Neural cell (in vitro differentiated cells): ENCODE measurements at regions not wholly inside any gene's neighbourhood (a gene's known extent, or its start where the extent isn't known, plus 50 kb on each side); places are given as distances from the start of the nearest gene placed in this dataset.

Experiments
- H2AFZ ChIP-seq: fragments of 200-600, 300-800 bp; sonication (generic), shearing (Covaris generic); 2 replicates; pipeline ENCODE4 v1.6.0; 2014; ENCODE audit warnings: low read depth, mild to moderate bottlenecking, antibody characterized with exemption, low read length, moderate library complexity
- H3F3A ChIP-seq: fragments of 200-600 bp; shearing (Covaris generic); 2 replicates; pipeline ENCODE4 v1.6.1; 2016; ENCODE audit warnings: mild to moderate bottlenecking, moderate library complexity, mixed read lengths, antibody characterized with exemption, low read length; ENCODE audit not compliant: insufficient read depth, poor library complexity, severe bottlenecking
- H3K27ac ChIP-seq: fragments of 200-600, 300-800 bp; sonication (generic), shearing (Covaris generic); 2 replicates; pipeline ENCODE4 v1.5.1; 2014; ENCODE audit warnings: mild to moderate bottlenecking, low read length, moderate library complexity
- H3K27me3 ChIP-seq: fragments of 300-800, 200-600 bp; sonication (generic), shearing (Covaris generic); 2 replicates; pipeline ENCODE4 v1.6.0; 2014; ENCODE audit warnings: mild to moderate bottlenecking, low read depth, low read length, moderate library complexity; ENCODE audit not compliant: insufficient read depth
- H3K36me3 ChIP-seq: fragments of 300-800, 200-600 bp; sonication (generic), shearing (Covaris generic); 2 replicates; pipeline ENCODE4 v1.5.1; 2014; ENCODE audit warnings: mild to moderate bottlenecking, antibody characterized with exemption, low read length, moderate library complexity; ENCODE audit not compliant: insufficient read depth
- H3K4me2 ChIP-seq: fragments of 300-800, 200-600 bp; sonication (generic), shearing (Covaris generic); 2 replicates; pipeline ENCODE4 v1.6.0; 2014; ENCODE audit warnings: mild to moderate bottlenecking, low read length
- H3K4me3 ChIP-seq: fragments of 300-800, 200-600 bp; sonication (generic), shearing (Covaris generic); 2 replicates; pipeline ENCODE4 v1.5.1; 2014; ENCODE audit warnings: mild to moderate bottlenecking, low read length, moderate library complexity
- H3K79me2 ChIP-seq: fragments of 200-600 bp; shearing (Covaris generic); replicated peaks from 2 replicates; pipeline ENCODE4 v1.6.0; 2014; ENCODE audit warnings: mild to moderate bottlenecking, low read length, moderate library complexity; ENCODE audit not compliant: insufficient read depth
- H3K9ac ChIP-seq: fragments of 300-800, 200-600 bp; sonication (generic), shearing (Covaris generic); 2 replicates; pipeline ENCODE4 v1.6.1; 2016; ENCODE audit warnings: mild to moderate bottlenecking, low read length, mixed read lengths
- H3K9me2 ChIP-seq: fragments of 200-600 bp; shearing (Covaris generic); 2 replicates; pipeline ENCODE4 v1.6.1; 2016; ENCODE audit warnings: mild to moderate bottlenecking, low read length, mixed read lengths; ENCODE audit not compliant: insufficient read depth
- H3K9me3 ChIP-seq: fragments of 200-600, 300-800 bp; sonication (generic), shearing (Covaris generic); 2 replicates; pipeline ENCODE4 v1.6.1; 2016; ENCODE audit warnings: mild to moderate bottlenecking, mixed run types, low read length, moderate library complexity, mixed read lengths
- H4K20me1 ChIP-seq: fragments of 200-600 bp; shearing (Covaris generic); 2 replicates; pipeline ENCODE4 v1.6.1; 2016; ENCODE audit warnings: mild to moderate bottlenecking, mixed run types; ENCODE audit not compliant: insufficient read depth
- EP300 ChIP-seq: fragments of 450-650 bp; conservative IDR thresholded peaks from 2 replicates; pipeline ENCODE4 v1.6.1; 2014; ENCODE audit warnings: antibody characterized with exemption, mild to moderate bottlenecking, moderate library complexity; ENCODE audit not compliant: poor library complexity, severe bottlenecking
- EZH2 ChIP-seq: fragments of 200-600, 300-800 bp; shearing (Covaris generic), sonication (generic); IDR thresholded peaks from 2 replicates; pipeline ENCODE4 v1.6.1; 2014; ENCODE audit warnings: antibody characterized with exemption, low read length, borderline replicate concordance, mild to moderate bottlenecking; ENCODE audit not compliant: insufficient read depth, poor library complexity, severe bottlenecking
- MXI1 ChIP-seq: fragments of 450-650 bp; conservative IDR thresholded peaks from 2 replicates; pipeline ENCODE4 v1.6.1; 2014; ENCODE audit warnings: antibody characterized with exemption, mild to moderate bottlenecking; ENCODE audit not compliant: poor library complexity, severe bottlenecking
- POLR2AphosphoS5 ChIP-seq: IDR thresholded peaks from 2 replicates; pipeline ENCODE4 v1.6.1; 2012
- RAD21 ChIP-seq: fragments of 450-650 bp; conservative IDR thresholded peaks from 2 replicates; pipeline ENCODE4 v1.6.1; 2014; ENCODE audit warnings: antibody characterized with exemption, mild to moderate bottlenecking, moderate library complexity
- SMC3 ChIP-seq: fragments of 450-650 bp; conservative IDR thresholded peaks from 2 replicates; pipeline ENCODE4 v1.6.1; 2014; ENCODE audit warnings: antibody characterized with exemption, mild to moderate bottlenecking, moderate library complexity; ENCODE audit not compliant: poor library complexity
- TAF1 ChIP-seq: IDR thresholded peaks from 2 replicates; pipeline ENCODE4 v1.6.1; 2012; ENCODE audit warnings: low read depth
- TF ChIP-seq, protein P1 (sequence below): fragments of 450-650 bp; IDR thresholded peaks from 2 replicates; pipeline ENCODE4 v1.5.1; 2014; ENCODE audit warnings: antibody characterized with exemption, mild to moderate bottlenecking, moderate library complexity; ENCODE audit not compliant: poor library complexity, severe bottlenecking
- TF ChIP-seq, protein P2 (sequence below): IDR thresholded peaks from 2 replicates; pipeline ENCODE4 v1.6.1; 2012; ENCODE audit warnings: borderline replicate concordance

DNA sequence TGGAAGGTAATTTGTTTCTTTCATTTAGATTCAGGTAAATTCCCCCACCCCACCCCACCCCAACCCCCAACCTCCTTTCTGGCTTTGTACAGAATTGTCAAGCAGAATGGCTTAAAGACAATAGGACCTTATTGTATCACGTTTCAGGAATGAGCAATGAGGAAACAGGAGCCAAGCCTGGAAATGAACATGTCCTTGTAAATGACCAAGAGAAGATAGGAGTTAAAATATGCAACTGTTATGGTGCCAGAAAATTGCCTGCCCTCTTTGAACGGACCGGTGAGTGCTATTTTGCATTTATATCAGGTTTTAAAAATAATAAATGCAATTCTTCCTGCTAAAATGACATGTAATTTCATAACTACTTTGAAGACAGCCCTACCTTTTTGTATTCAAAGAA is 141.6 kb upstream of the PELI2 start:
- Histone ChIP-seq H3K4me3 (no peak overlapping the region), H3K79me2 (no peaks in the 10 kb centered on the region), H3K9me3 (no peaks in the 10 kb centered on the region), H3K4me2 (no peak overlapping the region), H4K20me1 (no peaks in the 10 kb centered on the region), H3K9me2 (no peaks in the 10 kb centered on the region), H3K27ac (no peak overlapping the region), H2AFZ (no peak overlapping the region), H3K36me3 (no peaks in the 10 kb centered on the region), H3F3A (no peaks in the 10 kb centered on the region), H3K27me3 (no peaks in the 10 kb centered on the region), H3K9ac (no peak overlapping the region)
- no peak for TF ChIP-seq EZH2

DNA sequence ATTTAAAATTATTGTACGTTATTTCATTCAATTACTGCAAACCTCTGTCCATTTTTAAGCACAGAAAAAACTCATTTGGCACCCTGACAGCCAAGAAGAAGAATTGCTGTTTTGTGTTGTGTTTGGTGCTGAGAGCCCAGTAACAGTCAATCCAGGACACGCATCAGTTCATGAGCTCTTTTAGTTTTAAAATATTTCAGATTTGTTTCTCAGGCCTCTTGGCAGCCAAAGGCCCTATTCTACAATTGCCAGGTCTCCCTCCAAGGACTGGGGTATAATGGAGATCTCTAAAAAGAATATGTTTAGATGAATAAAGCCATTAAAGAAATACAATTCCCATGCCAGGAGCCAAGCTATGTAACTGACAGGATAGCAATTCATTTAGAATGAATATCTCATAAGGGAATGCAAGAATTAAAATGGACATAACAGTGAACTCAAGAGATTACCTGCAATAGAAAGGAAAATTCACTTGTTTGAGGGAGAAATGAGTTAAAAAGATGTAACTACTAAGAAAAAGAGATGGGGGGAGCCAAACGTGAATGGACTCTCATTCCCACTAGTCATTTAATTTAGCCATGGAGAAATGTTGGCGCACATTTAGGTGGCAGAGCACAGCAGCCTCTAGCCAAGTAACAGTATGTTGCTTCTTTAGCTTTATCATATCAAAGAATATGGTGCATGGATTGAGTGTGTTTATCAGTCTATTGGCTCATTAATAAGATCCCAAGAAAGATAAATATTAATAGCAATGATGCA is 140.6 kb upstream of the PELI2 start:
- Histone ChIP-seq H4K20me1 (no peaks in the 10 kb centered on the region), H3K36me3 (no peaks in the 10 kb centered on the region), H2AFZ (no peak overlapping the region), H3K4me3 (no peak overlapping the region), H3K27ac (no peak overlapping the region), H3K9me2 (no peaks in the 10 kb centered on the region), H3K9me3 (no peaks in the 10 kb centered on the region), H3K27me3 (no peaks in the 10 kb centered on the region), H3K79me2 (no peaks in the 10 kb centered on the region), H3K4me2 (no peak overlapping the region), H3K9ac (no peak overlapping the region), H3F3A (no peaks in the 10 kb centered on the region)
- no peak for TF ChIP-seq POLR2AphosphoS5

DNA sequence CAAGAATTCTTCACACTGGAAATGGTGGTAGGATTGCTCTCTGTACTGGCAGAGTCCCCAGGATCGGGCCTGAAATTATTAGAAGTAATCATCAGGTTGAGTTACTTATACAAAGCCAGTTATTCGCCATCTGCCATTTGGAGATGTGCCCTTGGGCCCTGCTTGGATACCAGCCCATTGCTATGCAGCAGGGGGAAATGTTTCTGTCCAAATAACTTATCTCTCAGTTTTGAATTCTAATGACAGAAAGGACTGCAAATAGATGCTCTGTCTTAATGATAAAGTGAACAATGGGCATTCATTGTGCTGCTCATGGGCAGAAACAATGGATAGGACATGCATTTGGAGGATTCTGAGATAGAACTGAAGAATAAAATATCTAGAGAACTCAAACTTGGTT is 139.1 kb upstream of the PELI2 start:
- no peak for TF ChIP-seq EP300
- Histone ChIP-seq H4K20me1 (no peaks in the 10 kb centered on the region), H3K36me3 (no peaks in the 10 kb centered on the region), H3K79me2 (no peaks in the 10 kb centered on the region), H3K4me3 (no peak overlapping the region), H3K4me2 (no peak overlapping the region), H2AFZ (no peak overlapping the region), H3F3A (no peaks in the 10 kb centered on the region), H3K27ac (no peak overlapping the region), H3K27me3 (no peaks in the 10 kb centered on the region), H3K9ac (no peak overlapping the region), H3K9me2 (no peaks in the 10 kb centered on the region), H3K9me3 (no peaks in the 10 kb centered on the region)

DNA sequence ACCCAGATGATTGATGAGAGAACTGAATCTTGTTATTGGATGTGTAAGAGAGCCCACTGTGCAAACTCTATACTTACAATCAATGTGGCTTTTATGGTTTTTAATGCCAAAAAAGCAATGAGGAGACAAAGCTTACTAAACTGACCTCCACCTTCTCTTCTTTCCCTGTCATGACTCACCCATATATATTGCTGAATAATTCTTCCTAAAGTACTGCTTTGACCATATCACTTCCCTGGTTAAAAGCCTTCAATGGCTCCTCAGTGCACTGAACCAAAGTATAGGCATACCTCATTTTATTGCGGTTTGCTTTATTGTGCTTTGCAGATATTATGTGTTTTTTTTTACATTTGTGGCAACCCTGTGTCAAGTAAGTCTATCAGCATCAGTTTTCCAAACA is 138.4 kb upstream of the PELI2 start:
- Histone ChIP-seq H2AFZ (no peak overlapping the region), H3K9ac (no peak overlapping the region), H3K27me3 (no peaks in the 10 kb centered on the region), H4K20me1 (no peaks in the 10 kb centered on the region), H3K4me3 (no peak overlapping the region), H3K36me3 (no peaks in the 10 kb centered on the region), H3K4me2 (no peak overlapping the region), H3K79me2 (no peaks in the 10 kb centered on the region), H3K9me2 (no peaks in the 10 kb centered on the region), H3K27ac (no peak overlapping the region), H3F3A (no peaks in the 10 kb centered on the region), H3K9me3 (no peaks in the 10 kb centered on the region)
- no peak for TF ChIP-seq EP300

DNA sequence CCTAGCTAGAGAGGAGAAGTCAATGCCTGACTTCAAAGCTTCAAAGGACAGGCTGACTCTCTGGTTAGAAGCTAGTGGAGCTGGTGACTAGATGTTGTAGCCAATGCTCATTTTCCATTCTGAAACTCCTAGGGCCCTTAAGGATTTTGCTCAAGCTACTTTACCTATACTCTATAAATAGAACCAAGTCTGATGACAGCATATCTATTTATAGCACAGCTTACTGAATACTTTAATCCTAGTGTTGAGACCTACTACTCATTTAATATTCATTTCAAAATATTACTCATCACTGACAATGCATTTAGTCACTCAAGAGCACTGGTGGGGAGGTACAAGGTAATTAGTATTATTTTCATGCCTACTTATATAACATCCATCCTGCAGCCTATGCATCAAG is 137.2 kb upstream of the PELI2 start:
- Histone ChIP-seq H3K4me3 (no peak overlapping the region), H3K27me3 (no peaks in the 10 kb centered on the region), H3K9me2 (no peaks in the 10 kb centered on the region), H3K27ac (no peak overlapping the region), H3K9me3 (no peaks in the 10 kb centered on the region), H3K9ac (no peak overlapping the region), H3K79me2 (no peaks in the 10 kb centered on the region), H4K20me1 (no peaks in the 10 kb centered on the region), H3K4me2 (no peak overlapping the region), H2AFZ (no peak overlapping the region), H3F3A (no peaks in the 10 kb centered on the region), H3K36me3 (no peaks in the 10 kb centered on the region)
- no peak for TF ChIP-seq SMC3
- TF ChIP-seq, protein P1, sequence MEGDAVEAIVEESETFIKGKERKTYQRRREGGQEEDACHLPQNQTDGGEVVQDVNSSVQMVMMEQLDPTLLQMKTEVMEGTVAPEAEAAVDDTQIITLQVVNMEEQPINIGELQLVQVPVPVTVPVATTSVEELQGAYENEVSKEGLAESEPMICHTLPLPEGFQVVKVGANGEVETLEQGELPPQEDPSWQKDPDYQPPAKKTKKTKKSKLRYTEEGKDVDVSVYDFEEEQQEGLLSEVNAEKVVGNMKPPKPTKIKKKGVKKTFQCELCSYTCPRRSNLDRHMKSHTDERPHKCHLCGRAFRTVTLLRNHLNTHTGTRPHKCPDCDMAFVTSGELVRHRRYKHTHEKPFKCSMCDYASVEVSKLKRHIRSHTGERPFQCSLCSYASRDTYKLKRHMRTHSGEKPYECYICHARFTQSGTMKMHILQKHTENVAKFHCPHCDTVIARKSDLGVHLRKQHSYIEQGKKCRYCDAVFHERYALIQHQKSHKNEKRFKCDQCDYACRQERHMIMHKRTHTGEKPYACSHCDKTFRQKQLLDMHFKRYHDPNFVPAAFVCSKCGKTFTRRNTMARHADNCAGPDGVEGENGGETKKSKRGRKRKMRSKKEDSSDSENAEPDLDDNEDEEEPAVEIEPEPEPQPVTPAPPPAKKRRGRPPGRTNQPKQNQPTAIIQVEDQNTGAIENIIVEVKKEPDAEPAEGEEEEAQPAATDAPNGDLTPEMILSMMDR = no peak
- TF ChIP-seq RAD21 = no peak
- no peak for TF ChIP-seq POLR2AphosphoS5
- TF ChIP-seq TAF1 = no peak
- TF ChIP-seq EZH2 = no peak
- TF ChIP-seq MXI1 = no peak
- TF ChIP-seq EP300 = no peak
- TF ChIP-seq, protein P2, sequence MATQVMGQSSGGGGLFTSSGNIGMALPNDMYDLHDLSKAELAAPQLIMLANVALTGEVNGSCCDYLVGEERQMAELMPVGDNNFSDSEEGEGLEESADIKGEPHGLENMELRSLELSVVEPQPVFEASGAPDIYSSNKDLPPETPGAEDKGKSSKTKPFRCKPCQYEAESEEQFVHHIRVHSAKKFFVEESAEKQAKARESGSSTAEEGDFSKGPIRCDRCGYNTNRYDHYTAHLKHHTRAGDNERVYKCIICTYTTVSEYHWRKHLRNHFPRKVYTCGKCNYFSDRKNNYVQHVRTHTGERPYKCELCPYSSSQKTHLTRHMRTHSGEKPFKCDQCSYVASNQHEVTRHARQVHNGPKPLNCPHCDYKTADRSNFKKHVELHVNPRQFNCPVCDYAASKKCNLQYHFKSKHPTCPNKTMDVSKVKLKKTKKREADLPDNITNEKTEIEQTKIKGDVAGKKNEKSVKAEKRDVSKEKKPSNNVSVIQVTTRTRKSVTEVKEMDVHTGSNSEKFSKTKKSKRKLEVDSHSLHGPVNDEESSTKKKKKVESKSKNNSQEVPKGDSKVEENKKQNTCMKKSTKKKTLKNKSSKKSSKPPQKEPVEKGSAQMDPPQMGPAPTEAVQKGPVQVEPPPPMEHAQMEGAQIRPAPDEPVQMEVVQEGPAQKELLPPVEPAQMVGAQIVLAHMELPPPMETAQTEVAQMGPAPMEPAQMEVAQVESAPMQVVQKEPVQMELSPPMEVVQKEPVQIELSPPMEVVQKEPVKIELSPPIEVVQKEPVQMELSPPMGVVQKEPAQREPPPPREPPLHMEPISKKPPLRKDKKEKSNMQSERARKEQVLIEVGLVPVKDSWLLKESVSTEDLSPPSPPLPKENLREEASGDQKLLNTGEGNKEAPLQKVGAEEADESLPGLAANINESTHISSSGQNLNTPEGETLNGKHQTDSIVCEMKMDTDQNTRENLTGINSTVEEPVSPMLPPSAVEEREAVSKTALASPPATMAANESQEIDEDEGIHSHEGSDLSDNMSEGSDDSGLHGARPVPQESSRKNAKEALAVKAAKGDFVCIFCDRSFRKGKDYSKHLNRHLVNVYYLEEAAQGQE = no peak
